Left cardiac atrium (tissue), 4 donors: ENCODE measurements at regions not wholly inside any gene's neighbourhood (a gene's known extent, or its start where the extent isn't known, plus 50 kb on each side); places are given as distances from the start of the nearest gene placed in this dataset.
"Not testable (repeated sequence)": the region's sequence is repeated elsewhere in the genome, so short reads cannot be mapped to it uniquely, and the experiment has no call there.

Experiments
- ATAC-seq, 2 donors: fragments of 200-7000 bp; cut with Tn5 transposase; one replicate each; pipeline ENCODE4 v1.9.1; 2020; ENCODE audit warnings: mild to moderate bottlenecking in 2 of 2, moderate library complexity in 2 of 2
- DNase-seq: peaks from one replicate; pipeline ENCODE4 v3.0.0-alpha.2; 2020
- intact Hi-C, 2 donors: fragments of 100-400 bp; cut with DNase I; formaldehyde crosslinking; loops; one replicate each; pipeline versions ENCODE4 v1.14.1 to v1.15.1; 2022 to 2023
- donor health status: DM: no; HTN: yes; CAD: no.
- donor health status: DM: no; HTN: yes; CAD: no; lungs with severe emphysema.
- donor health status: DM: yes; HTN: yes; CAD: no.
- donor health status: Dilated cardiomyopathy.

- intact Hi-C loops, result no loop called here
- no peak for ATAC-seq
- DNase-seq, result no peak
Measured at GRCh38 chr4:79121875-79122358, 182.7 kb upstream of the PAQR3 start.

GRCh38 chr4:79121223-79121622 lies 182.0 kb upstream of the PAQR3 start:
- intact Hi-C loops, result no loop called here
- ATAC-seq (no peak), DNase-seq (no peak)

GRCh38 chr4:79117051-79117450 lies 177.8 kb upstream of the PAQR3 start:
- ATAC-seq, intact Hi-C loops, DNase-seq: not testable (repeated sequence)

- ATAC-seq (no peak), DNase-seq (no peak)
- intact Hi-C loops, result no loop called here
Measured at GRCh38 chr4:79107014-79107413, 167.8 kb upstream of the PAQR3 start.

- DNase-seq (no peak), ATAC-seq (no peak)
- intact Hi-C loops, result no loop called here
Measured at GRCh38 chr4:79088946-79089691, 149.9 kb upstream of the PAQR3 start.

- ATAC-seq, result no peak
- intact Hi-C loops, result no loop called here
- DNase-seq, result no peak
Measured at GRCh38 chr4:79087071-79087470, 147.8 kb upstream of the PAQR3 start.

- ATAC-seq (peak; percentile 59 to 81), DNase-seq (no peak)
- intact Hi-C loops, result no loop called here
Measured at GRCh38 chr4:79083406-79084010, 144.3 kb upstream of the PAQR3 start.

GRCh38 chr4:79082997-79083396 lies 143.8 kb upstream of the PAQR3 start:
- DNase-seq (no peak), ATAC-seq (no peak)
- intact Hi-C loops, result no loop called here

- intact Hi-C loops, result no loop called here
- ATAC-seq, result no peak
- no peak for DNase-seq
Measured at GRCh38 chr4:79081973-79082372, 142.7 kb upstream of the PAQR3 start.

- DNase-seq (no peak), ATAC-seq (no peak)
- intact Hi-C loops, result no loop called here
Measured at GRCh38 chr4:79078339-79078738, 139.1 kb upstream of the PAQR3 start.

- DNase-seq, result no peak
- intact Hi-C loops, result no loop called here
- no peak for ATAC-seq
Measured at GRCh38 chr4:79074040-79074439, 134.8 kb upstream of the PAQR3 start.

- ATAC-seq (no peak), DNase-seq (no peak)
- intact Hi-C loops, result no loop called here
Measured at GRCh38 chr4:79073471-79073870, 134.2 kb upstream of the PAQR3 start.

GRCh38 chr4:79065262-79065661 lies 126.0 kb upstream of the PAQR3 start:
- ATAC-seq (no peak), DNase-seq (no peak)
- intact Hi-C loops, result no loop called here

- no peak for DNase-seq
- intact Hi-C loops, result no loop called here
Measured at GRCh38 chr4:79064806-79065205, 125.6 kb upstream of the PAQR3 start.

GRCh38 chr4:79059631-79060399 lies 120.6 kb upstream of the PAQR3 start:
- DNase-seq (no peak), ATAC-seq (no peak)
- intact Hi-C loops, result no loop called here

More at GRCh38 chr4:79064806-79065205, 125.6 kb upstream of the PAQR3 start:
- no peak for ATAC-seq

- intact Hi-C loops, result no loop called here
- ATAC-seq (no peak), DNase-seq (no peak)
Measured at GRCh38 chr4:79057772-79058171, 118.5 kb upstream of the PAQR3 start.

GRCh38 chr4:79053754-79054153 lies 114.5 kb upstream of the PAQR3 start:
- DNase-seq, result no peak
- no peak for ATAC-seq
- intact Hi-C loops, result no loop called here

GRCh38 chr4:79050541-79050880 lies 111.3 kb upstream of the PAQR3 start:
- intact Hi-C loops, result no loop called here
- no peak for ATAC-seq
- no peak for DNase-seq

- ATAC-seq (no peak), DNase-seq (no peak)
- intact Hi-C loops, result no loop called here
Measured at GRCh38 chr4:79049840-79050540, 110.8 kb upstream of the PAQR3 start.

GRCh38 chr4:79048878-79049277 lies 109.6 kb upstream of the PAQR3 start:
- ATAC-seq (no peak), DNase-seq (no peak)
- intact Hi-C loops, result no loop called here
